ENCODE measurements at regions not wholly inside any gene's neighbourhood (a gene's known extent, or its start where the extent isn't known, plus 50 kb on each side); places are given as distances from the start of the nearest gene placed in this dataset.

DNA sequence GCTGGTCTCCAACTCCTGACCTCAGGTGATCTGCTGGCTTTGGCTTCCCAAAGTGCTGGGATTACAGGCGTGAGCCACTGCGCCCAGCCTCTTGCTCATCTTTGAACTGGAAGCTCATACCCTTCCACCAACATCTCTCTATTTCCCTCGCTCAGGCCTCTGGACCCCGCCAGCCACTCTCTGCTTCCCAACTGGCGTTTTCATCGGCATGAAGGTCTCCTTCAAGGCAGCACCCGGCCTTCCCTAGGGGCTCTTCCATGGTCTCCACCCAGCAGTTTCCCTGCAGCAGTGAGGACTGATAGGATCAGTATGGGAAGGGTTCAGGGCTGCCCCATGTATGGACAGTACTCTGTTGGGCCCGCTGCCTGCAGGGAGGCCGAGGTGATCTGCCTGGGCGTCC is 65.8 kb upstream of the HS6ST1 start:
- Histone ChIP-seq H3K4me1 (ENCODE audit: control insufficient read depth, insufficient read depth, low read length, poor library complexity, severe bottlenecking) (peaks cover 25% of the 10 kb centered on the region), H3K27ac (ENCODE audit: low read depth, low read length, severe bottlenecking) (no peak overlapping the region), H3K36me3 (ENCODE audit: control insufficient read depth, insufficient read depth, low read length) (no peaks in the 10 kb centered on the region), H3K9me3 (ENCODE audit: control insufficient read depth, low read length) (peaks cover 5% of the 10 kb centered on the region), H3K4me3 (ENCODE audit: extremely low read depth, insufficient read depth, low read length, poor library complexity, severe bottlenecking) (no peak overlapping the region)
- 97 to 98% methylated on average over 6 to 7 of the region's 10 CpGs for WGBS, 2 experiments (ENCODE audit: insufficient coverage in 2 of 2)

- Histone ChIP-seq H3K36me3 (ENCODE audit: control insufficient read depth, insufficient read depth, low read length) (no peaks in the 10 kb centered on the region), H3K9me3 (ENCODE audit: control insufficient read depth, low read length) (peaks cover 5% of the 10 kb centered on the region), H3K4me1 (ENCODE audit: control insufficient read depth, insufficient read depth, low read length, poor library complexity, severe bottlenecking) (peaks cover 20% of the 10 kb centered on the region), H3K4me3 (ENCODE audit: extremely low read depth, insufficient read depth, low read length, poor library complexity, severe bottlenecking) (no peak overlapping the region), H3K27ac (ENCODE audit: low read depth, low read length, severe bottlenecking) (no peak overlapping the region)
- WGBS, 2 experiments (ENCODE audit: insufficient coverage in 2 of 2) = 92 to 95% methylated on average over 8 to 9 of the region's 10 CpGs
Measured at GRCh38 chr2:128384956-128385355, 66.3 kb upstream of the HS6ST1 start.

DNA sequence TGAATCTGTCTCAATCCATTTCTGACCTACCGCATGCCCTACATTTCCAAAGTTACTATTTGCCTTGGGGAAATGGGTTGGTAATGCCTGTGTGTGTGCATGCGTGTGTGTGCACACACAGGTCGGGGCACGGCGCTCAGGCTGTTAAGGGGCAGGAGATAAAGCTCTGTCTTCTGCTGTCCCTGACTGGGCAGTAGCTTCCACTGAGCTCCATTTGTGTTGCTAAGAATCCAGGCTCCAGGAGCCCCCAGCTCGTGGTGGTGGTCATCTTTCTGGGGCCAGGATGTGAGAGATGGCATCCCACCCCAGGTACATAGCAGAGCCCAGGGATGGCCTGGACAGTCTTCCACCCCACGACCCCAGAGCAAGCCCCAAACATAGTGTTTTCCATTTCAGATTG is 66.7 kb upstream of the HS6ST1 start:
- H3K4me3 ChIP-seq (ENCODE audit: extremely low read depth, insufficient read depth, low read length, poor library complexity, severe bottlenecking) = no peak overlapping the region
- 93 to 100% methylated on average over 3 to 6 of the region's 7 CpGs for WGBS, 2 experiments (ENCODE audit: insufficient coverage in 2 of 2)
- H3K36me3 ChIP-seq (ENCODE audit: control insufficient read depth, insufficient read depth, low read length) = no peaks in the 10 kb centered on the region
- H3K27ac ChIP-seq (ENCODE audit: low read depth, low read length, severe bottlenecking) = no peak overlapping the region
- peaks cover 5% of the 10 kb centered on the region for H3K9me3 ChIP-seq (ENCODE audit: control insufficient read depth, low read length)
- peaks cover 18% of the 10 kb centered on the region for H3K4me1 ChIP-seq (ENCODE audit: control insufficient read depth, insufficient read depth, low read length, poor library complexity, severe bottlenecking)

DNA sequence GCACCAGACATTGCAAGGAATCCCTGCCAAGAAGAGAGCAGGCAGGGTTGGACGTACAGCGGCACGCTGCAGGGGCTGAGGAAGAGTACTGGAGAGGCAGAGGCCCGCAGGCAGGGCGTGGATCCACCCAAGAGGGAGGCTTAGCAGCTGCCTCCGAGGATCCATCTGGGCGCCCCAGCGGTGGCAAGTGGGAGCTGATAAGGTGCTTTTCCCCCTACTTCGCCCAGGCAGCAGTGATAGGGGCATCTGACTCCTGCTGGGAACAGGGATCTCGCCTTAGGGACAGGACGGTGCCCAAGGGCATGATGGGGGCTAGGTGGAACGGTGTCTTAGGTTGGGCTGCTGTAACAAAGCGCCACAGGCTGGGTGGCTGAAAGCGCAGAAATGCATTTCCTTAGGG is 67.4 kb upstream of the HS6ST1 start:
- 96 to 98% methylated on average over 14 of the region's 14 CpGs for WGBS, 2 experiments (ENCODE audit: insufficient coverage in 2 of 2)
- Histone ChIP-seq H3K27ac (ENCODE audit: low read depth, low read length, severe bottlenecking) (no peak overlapping the region), H3K36me3 (ENCODE audit: control insufficient read depth, insufficient read depth, low read length) (no peaks in the 10 kb centered on the region), H3K9me3 (ENCODE audit: control insufficient read depth, low read length) (peaks cover 5% of the 10 kb centered on the region), H3K4me1 (ENCODE audit: control insufficient read depth, insufficient read depth, low read length, poor library complexity, severe bottlenecking) (peaks cover 11% of the 10 kb centered on the region), H3K4me3 (ENCODE audit: extremely low read depth, insufficient read depth, low read length, poor library complexity, severe bottlenecking) (no peak overlapping the region)

DNA sequence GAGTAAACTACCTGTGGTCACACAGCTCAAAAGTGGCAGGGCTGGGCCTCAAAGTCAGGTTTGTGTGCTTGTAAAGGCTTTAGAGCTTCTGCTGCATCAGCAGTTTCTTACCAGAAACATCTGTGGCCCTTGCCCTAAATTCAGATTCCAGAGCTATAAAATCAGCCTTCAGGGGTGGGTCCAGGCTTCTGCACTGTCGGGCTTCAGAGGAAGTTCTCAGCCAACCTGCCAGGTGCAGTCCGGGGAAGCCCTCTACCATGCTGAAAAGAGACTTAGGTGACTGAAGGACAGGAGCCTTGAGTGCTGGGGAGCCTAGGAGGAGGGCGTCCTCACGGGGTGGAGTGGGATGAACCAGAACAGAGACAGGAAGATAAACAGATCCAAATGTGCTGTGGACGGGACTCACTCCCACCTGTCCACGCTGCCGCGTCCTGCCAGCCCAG is 69.9 kb upstream of the HS6ST1 start:
- 85 to 93% methylated on average over 8 of the region's 8 CpGs for WGBS, 2 experiments (ENCODE audit: insufficient coverage in 2 of 2)
- Histone ChIP-seq H3K4me3 (ENCODE audit: extremely low read depth, insufficient read depth, low read length, poor library complexity, severe bottlenecking) (no peak overlapping the region), H3K9me3 (ENCODE audit: control insufficient read depth, low read length) (peaks cover 5% of the 10 kb centered on the region), H3K27ac (ENCODE audit: low read depth, low read length, severe bottlenecking) (no peak overlapping the region), H3K36me3 (ENCODE audit: control insufficient read depth, insufficient read depth, low read length) (no peaks in the 10 kb centered on the region), H3K4me1 (ENCODE audit: control insufficient read depth, insufficient read depth, low read length, poor library complexity, severe bottlenecking) (no peaks in the 10 kb centered on the region)

DNA sequence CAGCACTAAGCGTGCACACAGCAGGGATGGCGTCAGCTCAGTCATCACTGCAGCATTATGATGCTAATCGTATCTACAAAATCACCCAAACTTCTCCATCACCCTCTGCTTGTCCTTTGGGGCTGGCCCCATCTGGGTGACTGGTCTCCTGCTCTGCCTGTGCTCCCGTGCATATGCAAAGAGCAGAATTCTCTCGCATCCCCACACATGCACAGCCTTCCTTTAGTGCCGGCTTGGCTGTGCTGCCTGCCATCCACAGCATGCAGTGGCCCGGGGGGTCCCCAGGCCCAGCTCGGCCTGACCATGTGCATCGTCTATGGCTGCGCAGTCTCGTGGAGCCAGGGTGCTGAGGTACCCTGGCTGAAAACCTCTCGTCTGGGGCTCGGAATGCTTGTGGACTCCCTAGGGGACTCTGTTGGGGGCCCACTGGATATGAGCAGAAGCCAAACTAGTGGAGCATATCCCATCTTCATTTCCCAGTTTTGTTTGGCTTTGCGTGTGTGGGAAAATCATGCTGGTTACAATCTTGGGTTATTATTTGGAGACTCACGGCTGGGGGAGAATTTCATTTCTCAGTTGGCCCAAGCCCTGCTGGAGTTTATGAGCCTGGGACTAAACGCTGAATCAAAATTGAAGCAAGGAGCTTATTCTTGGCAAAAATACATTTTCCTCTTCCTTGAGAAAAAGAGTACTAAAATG is 70.9 kb upstream of the HS6ST1 start:
- Histone ChIP-seq H3K27ac (ENCODE audit: low read depth, low read length, severe bottlenecking) (no peak overlapping the region), H3K36me3 (ENCODE audit: control insufficient read depth, insufficient read depth, low read length) (no peaks in the 10 kb centered on the region)
- 84 to 85% methylated on average over 12 to 15 of the region's 16 CpGs for WGBS, 2 experiments (ENCODE audit: insufficient coverage in 2 of 2)

GRCh38 chr2:128390256-128390990 is 71.8 kb upstream of the HS6ST1 start:
- H3K9me3 ChIP-seq (ENCODE audit: control insufficient read depth, low read length) = no peaks in the 10 kb centered on the region
- WGBS, 2 experiments (ENCODE audit: insufficient coverage in 2 of 2) = 85 to 92% methylated on average over 13 to 16 of the region's 16 CpGs
- no peaks in the 10 kb centered on the region for H3K36me3 ChIP-seq (ENCODE audit: control insufficient read depth, insufficient read depth, low read length)
- no peak overlapping the region for H3K4me3 ChIP-seq (ENCODE audit: extremely low read depth, insufficient read depth, low read length, poor library complexity, severe bottlenecking)
- no peaks in the 10 kb centered on the region for H3K4me1 ChIP-seq (ENCODE audit: control insufficient read depth, insufficient read depth, low read length, poor library complexity, severe bottlenecking)
- no peak overlapping the region for H3K27ac ChIP-seq (ENCODE audit: low read depth, low read length, severe bottlenecking)

More for the DNA sequence above, 70.9 kb upstream of the HS6ST1 start:
- Histone ChIP-seq H3K9me3 (ENCODE audit: control insufficient read depth, low read length) (peaks cover 3% of the 10 kb centered on the region), H3K4me3 (ENCODE audit: extremely low read depth, insufficient read depth, low read length, poor library complexity, severe bottlenecking) (no peak overlapping the region), H3K4me1 (ENCODE audit: control insufficient read depth, insufficient read depth, low read length, poor library complexity, severe bottlenecking) (no peaks in the 10 kb centered on the region)

DNA sequence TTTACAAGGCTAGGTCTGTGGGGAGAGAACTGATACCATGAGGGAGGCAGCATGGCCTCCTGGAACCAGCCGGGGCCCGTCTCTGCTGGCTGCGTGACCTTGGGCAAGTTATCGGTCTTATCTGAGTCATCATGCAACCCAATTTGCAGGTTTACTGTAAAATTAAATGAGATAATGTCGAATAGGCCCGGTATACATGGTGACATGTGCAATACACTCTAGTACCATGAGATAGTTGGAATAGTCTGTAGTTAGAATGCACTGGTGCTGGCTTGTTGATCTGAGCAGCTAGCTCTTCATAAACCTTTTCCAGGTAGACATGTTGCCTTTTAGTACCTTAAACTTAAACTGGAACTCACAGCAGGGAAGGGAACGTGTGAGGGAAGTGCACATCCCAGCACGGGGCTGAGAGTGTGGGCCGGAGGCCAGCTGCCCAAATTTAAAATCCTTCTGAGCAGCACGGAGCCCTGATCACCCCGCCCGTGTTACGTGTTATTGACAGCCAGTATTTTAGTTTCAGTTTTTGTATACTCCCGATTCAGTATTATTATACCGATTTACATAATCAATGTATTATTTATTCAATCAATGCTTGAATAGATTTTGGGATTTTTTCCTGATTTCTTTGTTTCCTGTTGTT is 72.4 kb upstream of the HS6ST1 start:
- WGBS, 2 experiments (ENCODE audit: insufficient coverage in 2 of 2) = 90 to 94% methylated on average over 10 of the region's 15 CpGs
- Histone ChIP-seq H3K9me3 (ENCODE audit: control insufficient read depth, low read length) (no peaks in the 10 kb centered on the region), H3K36me3 (ENCODE audit: control insufficient read depth, insufficient read depth, low read length) (no peaks in the 10 kb centered on the region), H3K27ac (ENCODE audit: low read depth, low read length, severe bottlenecking) (no peak overlapping the region), H3K4me3 (ENCODE audit: extremely low read depth, insufficient read depth, low read length, poor library complexity, severe bottlenecking) (no peak overlapping the region), H3K4me1 (ENCODE audit: control insufficient read depth, insufficient read depth, low read length, poor library complexity, severe bottlenecking) (peaks cover 3% of the 10 kb centered on the region)

- Histone ChIP-seq H3K9me3 (ENCODE audit: control insufficient read depth, low read length) (no peaks in the 10 kb centered on the region), H3K4me1 (ENCODE audit: control insufficient read depth, insufficient read depth, low read length, poor library complexity, severe bottlenecking) (peaks cover 6% of the 10 kb centered on the region), H3K27ac (ENCODE audit: low read depth, low read length, severe bottlenecking) (no peak overlapping the region), H3K36me3 (ENCODE audit: control insufficient read depth, insufficient read depth, low read length) (no peaks in the 10 kb centered on the region), H3K4me3 (ENCODE audit: extremely low read depth, insufficient read depth, low read length, poor library complexity, severe bottlenecking) (no peak overlapping the region)
- 80 to 88% methylated on average over 1 of the region's 3 CpGs for WGBS, 2 experiments (ENCODE audit: insufficient coverage in 2 of 2)
Measured at GRCh38 chr2:128391679-128392078, 73.0 kb upstream of the HS6ST1 start.

DNA sequence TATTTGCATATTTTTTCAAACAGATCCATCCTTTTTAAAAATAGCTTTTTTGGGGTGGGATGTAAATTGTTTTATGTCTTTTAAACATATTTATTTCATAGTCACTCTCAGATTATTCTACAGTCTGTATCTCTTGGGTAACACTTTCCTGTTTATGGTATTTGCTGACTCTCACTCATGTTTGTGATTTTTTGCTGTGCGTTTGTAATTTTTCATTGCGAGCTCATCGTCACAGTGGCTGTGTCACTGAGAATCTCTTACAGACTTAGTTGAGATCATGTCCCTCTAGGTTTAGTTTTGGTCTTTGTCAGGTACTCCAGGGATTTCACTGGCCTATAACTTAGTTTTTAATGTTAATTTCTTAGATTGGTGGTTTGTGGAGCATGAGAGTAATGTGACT is 73.5 kb upstream of the HS6ST1 start:
- no peaks in the 10 kb centered on the region for H3K9me3 ChIP-seq (ENCODE audit: control insufficient read depth, low read length)
- peaks cover 7% of the 10 kb centered on the region for H3K4me1 ChIP-seq (ENCODE audit: control insufficient read depth, insufficient read depth, low read length, poor library complexity, severe bottlenecking)
- no peaks in the 10 kb centered on the region for H3K36me3 ChIP-seq (ENCODE audit: control insufficient read depth, insufficient read depth, low read length)
- no peak overlapping the region for H3K4me3 ChIP-seq (ENCODE audit: extremely low read depth, insufficient read depth, low read length, poor library complexity, severe bottlenecking)
- WGBS, 2 experiments (ENCODE audit: insufficient coverage in 2 of 2) = 88 to 100% methylated on average over 2 to 3 of the region's 3 CpGs
- H3K27ac ChIP-seq (ENCODE audit: low read depth, low read length, severe bottlenecking) = no peak overlapping the region
